IPS-15b (cell line): ENCODE measurements at regions not wholly inside any gene's neighbourhood (a gene's known extent, or its start where the extent isn't known, plus 50 kb on each side); places are given as distances from the start of the nearest gene placed in this dataset.
"Not testable (repeated sequence)": the region's sequence is repeated elsewhere in the genome, so short reads cannot be mapped to it uniquely, and the experiment has no call there.

Experiments used
- H3K27me3 ChIP-seq: one replicate; pipeline ENCODE4 v1.6.1; 2013; ENCODE audit warnings: low read length; ENCODE audit not compliant: control insufficient read depth, insufficient read depth
- H3K36me3 ChIP-seq: one replicate; pipeline ENCODE4 v1.6.1; 2013; ENCODE audit warnings: low read length; ENCODE audit not compliant: control insufficient read depth, insufficient read depth
- H3K4me1 ChIP-seq: one replicate; pipeline ENCODE4 v1.6.1; 2013; ENCODE audit warnings: mild to moderate bottlenecking, low read length; ENCODE audit not compliant: control insufficient read depth, insufficient read depth
- H3K4me3 ChIP-seq: one replicate; pipeline ENCODE4 v1.5.1; 2013; ENCODE audit warnings: low read depth, low read length
- H3K9ac ChIP-seq: one replicate; pipeline ENCODE4 v1.6.1; 2013; ENCODE audit warnings: low read depth, mild to moderate bottlenecking, low read length
- H3K9me3 ChIP-seq: one replicate; pipeline ENCODE4 v1.6.1; 2013; ENCODE audit warnings: mild to moderate bottlenecking, low read length; ENCODE audit not compliant: control insufficient read depth, insufficient read depth

DNA sequence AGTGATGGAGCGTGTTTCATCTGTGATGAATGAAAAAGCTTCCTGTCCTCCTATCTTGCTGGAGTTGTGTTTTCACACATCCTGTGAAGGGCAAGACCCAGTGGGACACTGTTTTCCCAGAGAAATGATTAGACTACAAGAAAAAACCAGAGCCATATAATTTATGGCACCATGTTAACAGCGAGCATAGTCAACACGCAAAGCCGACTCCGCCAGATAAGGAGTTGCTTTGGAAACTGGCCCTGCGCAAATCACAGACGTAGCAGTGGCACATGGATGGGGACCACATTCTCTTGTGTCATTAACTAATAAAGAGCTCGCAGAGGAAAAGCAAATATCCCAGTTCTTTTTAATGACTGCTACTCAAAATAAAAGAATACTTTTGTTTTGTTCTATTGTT, 471.2 kb upstream of the RUNX1 start:
- no peaks in the 10 kb centered on the region for H3K9me3 ChIP-seq
- no peaks in the 10 kb centered on the region for H3K36me3 ChIP-seq

DNA sequence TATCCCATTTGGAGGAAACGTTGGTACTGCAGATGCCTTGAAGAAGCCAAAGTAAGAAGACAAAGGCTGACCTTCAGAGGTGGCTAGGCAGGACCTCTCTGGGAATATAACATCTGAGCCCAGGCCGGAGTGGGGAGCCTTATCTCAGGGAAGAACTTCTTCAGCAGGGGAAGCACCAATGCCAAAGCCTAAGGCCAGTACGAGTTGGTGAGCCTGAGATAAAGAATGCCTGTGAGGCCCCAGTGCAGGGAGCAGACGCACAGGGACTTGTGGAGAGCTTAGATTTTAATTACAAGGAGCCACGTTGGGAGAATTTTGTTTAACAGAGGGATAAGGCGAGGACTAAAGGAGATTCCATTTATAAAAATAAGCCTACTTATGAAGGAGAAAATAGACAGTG, 468.8 kb upstream of the RUNX1 start:
- H3K9me3 ChIP-seq = no peaks in the 10 kb centered on the region
- no peaks in the 10 kb centered on the region for H3K36me3 ChIP-seq
- no peaks in the 10 kb centered on the region for H3K27me3 ChIP-seq
- H3K4me1 ChIP-seq = peaks cover 16% of the 10 kb centered on the region
- no peak overlapping the region for H3K9ac ChIP-seq
- H3K4me3 ChIP-seq = no peak overlapping the region

More for the DNA sequence above, 471.2 kb upstream of the RUNX1 start:
- Histone ChIP-seq H3K4me1 (peaks cover 16% of the 10 kb centered on the region), H3K9ac (no peak overlapping the region), H3K4me3 (no peak overlapping the region), H3K27me3 (no peaks in the 10 kb centered on the region)

DNA sequence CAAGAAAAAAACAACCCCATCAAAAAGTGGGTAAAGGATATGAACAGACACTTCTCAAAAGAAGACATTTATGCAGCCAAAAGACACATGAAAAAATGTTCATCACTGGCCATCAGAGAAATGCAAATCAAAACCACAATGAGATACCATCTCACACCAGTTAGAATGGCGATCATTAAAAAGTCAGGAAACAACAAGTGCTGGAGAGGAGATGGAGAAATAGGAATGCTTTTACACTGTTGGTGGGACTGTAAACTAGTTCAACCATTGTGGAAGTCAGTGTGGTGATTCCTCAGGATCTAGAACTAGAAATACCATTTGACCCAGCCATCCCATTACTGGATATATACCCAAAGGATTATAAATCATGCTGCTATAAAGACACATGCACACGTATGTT, 467.2 kb upstream of the RUNX1 start:
- H3K4me1 ChIP-seq, H3K9ac ChIP-seq, H3K4me3 ChIP-seq, H3K36me3 ChIP-seq, H3K27me3 ChIP-seq, H3K9me3 ChIP-seq: not testable (repeated sequence)

DNA sequence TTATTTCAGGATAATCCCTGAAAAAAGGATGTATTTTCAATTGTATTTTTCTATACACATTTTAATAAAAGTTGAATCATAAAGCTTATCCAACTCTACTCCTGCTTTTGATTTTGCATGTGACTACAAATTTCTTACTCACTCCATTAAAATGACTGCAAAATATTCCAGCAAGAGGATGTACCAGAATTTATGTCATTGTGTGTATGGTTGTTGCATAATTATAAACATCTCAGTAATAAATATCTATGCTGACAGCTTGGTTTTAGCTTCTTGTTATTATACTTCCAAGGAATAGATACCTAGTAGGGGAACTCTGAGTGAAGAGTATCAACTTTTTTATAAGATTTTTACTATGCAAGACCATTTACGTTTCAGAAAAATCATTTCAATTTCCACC, 463.2 kb upstream of the RUNX1 start:
- H3K9me3 ChIP-seq = no peaks in the 10 kb centered on the region
- H3K36me3 ChIP-seq = no peaks in the 10 kb centered on the region
- H3K4me3 ChIP-seq = no peak overlapping the region
- H3K27me3 ChIP-seq = no peaks in the 10 kb centered on the region
- H3K4me1 ChIP-seq = peaks cover 14% of the 10 kb centered on the region
- H3K9ac ChIP-seq = no peak overlapping the region

DNA sequence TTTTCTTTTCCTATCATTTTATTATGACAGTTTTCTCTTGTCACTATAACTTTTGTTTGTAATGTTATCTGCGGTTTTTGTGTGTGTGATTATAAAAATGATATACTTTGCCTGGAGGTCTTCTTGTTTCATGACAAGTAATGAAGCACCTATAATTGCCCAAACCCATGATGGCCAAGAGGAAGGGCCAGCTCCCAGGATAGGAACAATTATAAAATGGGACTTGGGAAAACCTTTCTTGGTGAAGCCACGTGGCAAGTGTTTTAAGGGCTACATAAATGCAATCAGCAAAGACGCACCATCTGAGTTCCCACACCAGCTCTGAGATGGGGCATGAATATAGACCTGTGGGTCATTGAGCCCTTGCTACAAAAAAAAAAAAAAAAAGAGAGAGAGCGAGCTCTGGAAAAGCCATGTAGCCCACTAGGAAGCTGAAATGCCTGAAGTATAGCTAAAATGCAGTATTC, 462.6 kb upstream of the RUNX1 start:
- Histone ChIP-seq H3K9me3 (no peaks in the 10 kb centered on the region), H3K4me1 (peaks cover 20% of the 10 kb centered on the region), H3K27me3 (no peaks in the 10 kb centered on the region), H3K4me3 (no peak overlapping the region), H3K36me3 (no peaks in the 10 kb centered on the region), H3K9ac (no peak overlapping the region)

DNA sequence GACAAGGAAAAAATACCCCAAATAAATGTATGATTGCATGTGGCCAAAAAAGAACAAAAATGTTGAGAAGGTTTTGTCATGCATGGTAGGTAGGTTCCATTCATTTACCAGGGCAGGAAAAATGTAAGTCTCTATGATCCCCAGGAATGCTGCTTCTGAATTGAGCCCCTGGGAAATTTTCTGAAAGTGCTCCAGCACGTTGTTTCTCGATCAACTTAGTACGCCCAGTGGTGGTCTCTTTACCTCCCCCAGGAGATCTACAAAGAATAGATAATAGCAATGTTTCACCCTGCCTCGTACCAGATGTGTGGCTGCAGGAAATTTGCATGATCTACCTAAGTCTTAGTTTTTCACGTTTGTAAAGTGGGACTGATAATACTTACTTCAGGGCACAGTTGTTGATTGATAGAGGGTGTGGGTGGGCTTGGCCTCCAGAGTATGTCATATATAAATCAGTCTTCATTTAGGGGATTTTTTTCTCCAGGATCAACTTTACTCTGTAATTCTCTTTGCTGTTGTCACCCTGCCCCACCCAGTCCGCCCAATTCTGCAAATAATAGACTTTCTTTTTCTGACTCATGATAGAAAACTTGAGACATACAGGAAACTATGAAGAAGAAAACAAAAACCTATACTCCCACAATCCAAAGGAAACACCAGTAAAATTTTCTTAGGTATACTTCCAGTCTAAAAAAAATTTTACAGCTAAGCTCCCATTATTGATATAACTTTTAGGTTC, 462.0 kb upstream of the RUNX1 start:
- Histone ChIP-seq H3K27me3 (no peaks in the 10 kb centered on the region), H3K9ac (no peak overlapping the region), H3K36me3 (no peaks in the 10 kb centered on the region), H3K4me1 (peaks cover 24% of the 10 kb centered on the region), H3K4me3 (no peak overlapping the region), H3K9me3 (no peaks in the 10 kb centered on the region)

DNA sequence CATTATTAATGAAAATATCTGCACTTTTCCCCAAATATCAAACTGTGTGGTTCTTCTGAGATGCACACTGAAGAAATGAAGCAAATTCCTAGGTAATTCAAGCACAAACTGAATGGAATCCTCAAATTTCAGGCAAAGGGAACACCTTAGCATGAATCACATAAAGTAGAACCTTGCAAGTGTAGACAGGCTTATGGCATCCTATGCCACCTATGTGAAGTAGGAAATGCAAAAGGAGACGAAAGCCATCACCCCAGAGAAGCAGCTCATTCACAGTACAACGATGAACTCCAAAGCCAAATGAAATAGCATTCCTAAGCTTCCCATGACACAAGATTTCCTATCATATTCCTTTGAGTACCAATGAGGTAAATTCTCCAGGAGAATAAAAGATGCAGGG, 461.2 kb upstream of the RUNX1 start:
- Histone ChIP-seq H3K4me3 (no peak overlapping the region), H3K27me3 (no peaks in the 10 kb centered on the region), H3K9ac (no peak overlapping the region), H3K4me1 (peaks cover 28% of the 10 kb centered on the region), H3K36me3 (no peaks in the 10 kb centered on the region), H3K9me3 (no peaks in the 10 kb centered on the region)

DNA sequence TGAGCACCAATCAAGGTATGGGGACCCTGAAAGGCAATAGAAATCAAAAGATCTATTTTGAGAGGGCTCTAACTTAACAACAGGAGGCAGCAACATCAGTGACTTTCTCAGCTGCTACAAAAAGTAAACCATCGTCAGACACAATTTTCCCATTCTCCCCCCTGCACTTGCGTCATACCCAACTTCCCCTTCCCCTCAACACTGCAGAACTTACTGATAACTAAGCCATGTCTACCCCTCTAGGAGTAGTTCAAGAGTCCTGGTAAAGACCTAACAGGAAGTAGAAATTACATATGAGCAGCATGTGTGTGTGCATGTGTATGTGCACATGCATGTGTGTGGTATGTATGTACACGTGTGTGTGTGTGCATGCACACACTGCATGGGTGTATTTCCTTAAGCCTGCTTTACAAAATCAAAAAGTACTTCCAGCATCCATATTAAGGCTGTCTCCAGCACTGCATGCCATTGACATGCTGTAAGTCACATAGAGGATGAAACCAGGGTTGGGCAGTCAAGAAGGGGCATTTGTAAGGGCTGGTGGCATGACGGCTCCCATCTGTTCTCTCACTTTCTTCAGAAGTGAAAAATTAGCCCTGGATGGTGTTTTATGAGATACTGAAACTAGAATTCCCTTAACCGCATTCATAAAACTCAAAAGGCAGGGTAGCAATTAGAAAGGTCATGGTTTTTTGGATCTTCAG, 460.1 kb upstream of the RUNX1 start:
- Histone ChIP-seq H3K9me3 (no peaks in the 10 kb centered on the region), H3K4me3 (no peak overlapping the region), H3K36me3 (no peaks in the 10 kb centered on the region), H3K9ac (no peak overlapping the region), H3K4me1 (peaks cover 30% of the 10 kb centered on the region), H3K27me3 (no peaks in the 10 kb centered on the region)

DNA sequence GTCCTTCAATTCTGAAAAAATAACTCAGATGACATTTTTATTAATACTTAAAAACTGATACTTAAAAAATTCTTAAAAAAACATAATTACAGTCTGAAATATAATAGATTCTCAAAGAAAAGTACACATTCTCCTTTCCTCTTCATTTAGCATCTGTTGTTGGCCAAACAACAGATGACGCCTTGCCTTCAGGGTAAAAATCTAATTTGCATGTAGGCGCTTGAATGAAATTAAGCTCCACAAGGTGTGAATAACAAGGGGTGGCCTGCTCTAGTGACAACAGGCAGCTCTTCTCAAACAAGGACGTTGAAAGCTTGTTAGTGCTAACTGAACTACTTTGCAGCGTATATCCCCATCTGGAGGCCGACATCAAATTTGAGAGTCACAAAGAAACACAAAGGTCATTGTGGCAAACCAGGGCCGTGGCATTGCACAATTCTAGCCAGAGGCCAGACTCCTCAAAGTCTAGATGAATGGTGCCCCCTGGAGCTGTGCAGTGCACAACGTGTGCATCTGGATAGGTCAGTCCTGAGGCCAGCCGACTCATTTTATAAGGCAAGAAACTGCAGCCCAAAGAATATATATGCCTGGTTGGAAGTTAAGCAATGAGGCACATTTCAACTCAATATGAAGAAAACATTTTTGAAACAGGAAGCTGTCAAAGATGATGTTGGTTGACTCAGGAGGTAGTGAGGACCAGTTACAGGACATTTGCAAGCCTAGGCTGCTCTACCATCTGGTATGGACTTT, 459.2 kb upstream of the RUNX1 start:
- Histone ChIP-seq H3K4me1 (peaks cover 30% of the 10 kb centered on the region), H3K9me3 (no peaks in the 10 kb centered on the region), H3K27me3 (no peaks in the 10 kb centered on the region), H3K36me3 (no peaks in the 10 kb centered on the region), H3K9ac (no peak overlapping the region), H3K4me3 (no peak overlapping the region)

DNA sequence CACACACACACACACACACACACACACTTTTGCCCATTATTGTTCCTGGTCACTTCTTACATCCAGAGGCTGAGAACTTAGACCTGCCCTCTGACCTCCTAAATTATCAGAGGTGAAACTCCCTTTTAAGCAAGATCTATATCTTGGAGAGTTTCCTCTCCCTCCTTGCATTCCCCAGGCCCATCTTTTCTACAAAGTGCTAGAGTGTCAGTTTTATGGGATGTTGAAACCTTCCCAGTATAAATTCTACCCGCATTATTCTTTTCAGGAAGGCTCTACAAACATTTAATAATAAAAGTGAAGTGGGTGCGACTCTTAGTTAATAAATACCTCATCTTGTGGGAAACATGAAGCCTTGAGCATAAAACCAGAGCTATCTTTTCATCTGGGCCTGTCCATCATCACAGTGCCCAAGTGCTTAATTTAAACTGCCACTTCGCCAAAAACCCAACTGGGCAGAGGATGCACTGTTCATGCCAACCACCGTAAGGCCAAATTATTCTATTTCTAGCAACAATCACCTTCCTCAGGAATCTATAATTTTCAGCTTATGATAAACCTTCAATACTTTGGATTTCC, 458.2 kb upstream of the RUNX1 start:
- Histone ChIP-seq H3K27me3 (no peaks in the 10 kb centered on the region), H3K4me3 (no peak overlapping the region), H3K4me1 (peaks cover 30% of the 10 kb centered on the region), H3K9me3 (no peaks in the 10 kb centered on the region), H3K36me3 (no peaks in the 10 kb centered on the region), H3K9ac (no peak overlapping the region)

DNA sequence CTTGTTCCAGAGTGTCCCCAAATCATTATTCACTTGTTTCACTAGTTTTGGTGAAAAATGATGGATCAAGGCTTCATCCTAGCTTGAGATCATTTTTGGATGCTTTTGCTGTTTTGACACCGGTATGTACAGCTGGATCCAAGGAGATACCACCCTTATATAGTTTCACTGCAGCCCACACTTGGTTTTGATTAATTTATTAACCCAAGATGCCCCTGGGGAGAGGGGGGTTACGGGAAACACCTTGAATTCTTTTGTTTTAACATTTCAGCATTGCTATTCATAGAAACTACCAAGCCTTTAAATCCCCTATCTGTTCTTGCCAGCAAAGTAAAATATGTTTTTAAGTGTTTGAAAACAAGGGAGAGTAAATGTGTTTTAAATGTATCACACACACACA, 457.7 kb upstream of the RUNX1 start:
- Histone ChIP-seq H3K4me3 (no peak overlapping the region), H3K4me1 (peaks cover 30% of the 10 kb centered on the region), H3K36me3 (no peaks in the 10 kb centered on the region), H3K9me3 (no peaks in the 10 kb centered on the region), H3K27me3 (no peaks in the 10 kb centered on the region), H3K9ac (no peak overlapping the region)
